Left ventricle myocardium superior (tissue), 1 donor: ENCODE measurements at regions not wholly inside any gene's neighbourhood (a gene's known extent, or its start where the extent isn't known, plus 50 kb on each side); places are given as distances from the start of the nearest gene placed in this dataset.

Source experiments
- ATAC-seq: fragments of 200-7000 bp; cut with Tn5 transposase; one replicate; pipeline ENCODE4 v1.9.1; 2020; ENCODE audit warnings: mild to moderate bottlenecking, moderate library complexity
- DNase-seq: peaks from one replicate; pipeline ENCODE4 v3.0.0-alpha.2; 2020
- intact Hi-C: fragments of 100-400 bp; cut with micrococcal nuclease; formaldehyde crosslinking; loops from one replicate; pipeline ENCODE4 v1.11.0; 2022
- donor health status: DM: no; HTN: yes; CAD: no; lungs with severe emphysema.

GRCh38 chr5:24294333-24294732 lies 350.4 kb downstream of the CDH10 start:
- DNase-seq (no peak), ATAC-seq (no peak)
- intact Hi-C loops = no loop called here

GRCh38 chr5:24314106-24314505 lies 330.7 kb downstream of the CDH10 start:
- no peak for DNase-seq
- intact Hi-C loops = no loop called here
- ATAC-seq = no peak

- ATAC-seq (no peak), DNase-seq (no peak)
- intact Hi-C loops = no loop called here
These were observed 324.1 kb downstream of the CDH10 start for GRCh38 chr5:24320643-24321042.

- DNase-seq (no peak), ATAC-seq (no peak)
- intact Hi-C loops = no loop called here
These were observed 319.4 kb downstream of the CDH10 start for GRCh38 chr5:24325306-24325832.

GRCh38 chr5:24331531-24331930 lies 313.2 kb downstream of the CDH10 start:
- no peak for ATAC-seq
- intact Hi-C loops = no loop called here
- DNase-seq = no peak

GRCh38 chr5:24347158-24347557 lies 297.6 kb downstream of the CDH10 start:
- intact Hi-C loops = no loop called here
- DNase-seq = no peak
- ATAC-seq = no peak

GRCh38 chr5:24351285-24351684 lies 293.5 kb downstream of the CDH10 start:
- ATAC-seq (no peak), DNase-seq (no peak)
- intact Hi-C loops = no loop called here

GRCh38 chr5:24353016-24353415 lies 291.8 kb downstream of the CDH10 start:
- intact Hi-C loops = no loop called here
- ATAC-seq (no peak), DNase-seq (no peak)

- intact Hi-C loops = no loop called here
- DNase-seq (no peak), ATAC-seq (no peak)
These were observed 291.2 kb downstream of the CDH10 start for GRCh38 chr5:24353611-24354010.

GRCh38 chr5:24363789-24364481 lies 280.8 kb downstream of the CDH10 start:
- intact Hi-C loops = no loop called here
- DNase-seq (no peak), ATAC-seq (no peak)

GRCh38 chr5:24364711-24365110 lies 280.1 kb downstream of the CDH10 start:
- DNase-seq (no peak), ATAC-seq (no peak)
- intact Hi-C loops = no loop called here

- DNase-seq (no peak), ATAC-seq (no peak)
- intact Hi-C loops = no loop called here
These were observed 279.4 kb downstream of the CDH10 start for GRCh38 chr5:24365406-24365805.

GRCh38 chr5:24367216-24367615 lies 277.6 kb downstream of the CDH10 start:
- no peak for ATAC-seq
- intact Hi-C loops = no loop called here

GRCh38 chr5:24368115-24368514 lies 276.7 kb downstream of the CDH10 start:
- ATAC-seq = no peak
- intact Hi-C loops = no loop called here

More at GRCh38 chr5:24367216-24367615, 277.6 kb downstream of the CDH10 start:
- no peak for DNase-seq

GRCh38 chr5:24376210-24376609 lies 268.6 kb downstream of the CDH10 start:
- ATAC-seq = no peak
- intact Hi-C loops = no loop called here

More at GRCh38 chr5:24368115-24368514, 276.7 kb downstream of the CDH10 start:
- no peak for DNase-seq

GRCh38 chr5:24376616-24377015 lies 268.2 kb downstream of the CDH10 start:
- intact Hi-C loops = no loop called here
- no peak for DNase-seq
- ATAC-seq = no peak

More at GRCh38 chr5:24376210-24376609, 268.6 kb downstream of the CDH10 start:
- no peak for DNase-seq

GRCh38 chr5:24381861-24382489 lies 262.8 kb downstream of the CDH10 start:
- ATAC-seq (no peak), DNase-seq (no peak)
- intact Hi-C loops = no loop called here

- no peak for DNase-seq
- ATAC-seq = no peak
- intact Hi-C loops = no loop called here
These were observed 259.7 kb downstream of the CDH10 start for GRCh38 chr5:24385070-24385469.

- intact Hi-C loops = no loop called here
- no peak for ATAC-seq
These were observed 259.2 kb downstream of the CDH10 start for GRCh38 chr5:24385617-24386016.

GRCh38 chr5:24388448-24388847 lies 256.3 kb downstream of the CDH10 start:
- DNase-seq (no peak), ATAC-seq (no peak)
- intact Hi-C loops = no loop called here

More at GRCh38 chr5:24385617-24386016, 259.2 kb downstream of the CDH10 start:
- DNase-seq = no peak

- DNase-seq = no peak
- no peak for ATAC-seq
- intact Hi-C loops = no loop called here
These were observed 254.8 kb downstream of the CDH10 start for GRCh38 chr5:24389968-24390367.
